Adrenal gland (tissue), 5 donors: ENCODE measurements at regions not wholly inside any gene's neighbourhood (a gene's known extent, or its start where the extent isn't known, plus 50 kb on each side); places are given as distances from the start of the nearest gene placed in this dataset.

Experiments used
- CTCF ChIP-seq, 6 experiments: fragments of 450-650 bp in 4 of 6; fragments of 200-600 bp in 2 of 6; sonication (generic) in 1 of 6; IDR thresholded peaks; 1 replicate in 5 of 6; 2 replicates in 1 of 6; pipeline versions ENCODE4 v1.5.1 to v1.8.0; 2016 to 2021; ENCODE audit warnings: antibody characterized with exemption in 6 of 6, mild to moderate bottlenecking in 2 of 6, moderate library complexity in 1 of 6
- POLR2A ChIP-seq, 2 donors: fragments of 450-650 bp; IDR thresholded peaks; one replicate each; pipeline ENCODE4 v1.6.1; 2017; ENCODE audit warnings: antibody characterized with exemption in 2 of 2, mild to moderate bottlenecking in 2 of 2, moderate library complexity in 1 of 2
- donor health status: DM: no; HTN: no; CAD: no.

- TF ChIP-seq CTCF (IDR thresholded peaks at IDR 0.05) (no peak), POLR2A (IDR thresholded peaks at IDR 0.05) (no peak)
Measured at GRCh38 chr4:108511618-108512017, 108.8 kb upstream of the RPL34 start.
